ENCODE measurements at regions not wholly inside any gene's neighbourhood (a gene's known extent, or its start where the extent isn't known, plus 50 kb on each side); places are given as distances from the start of the nearest gene placed in this dataset.

- TF ChIP-seq, protein P1, sequence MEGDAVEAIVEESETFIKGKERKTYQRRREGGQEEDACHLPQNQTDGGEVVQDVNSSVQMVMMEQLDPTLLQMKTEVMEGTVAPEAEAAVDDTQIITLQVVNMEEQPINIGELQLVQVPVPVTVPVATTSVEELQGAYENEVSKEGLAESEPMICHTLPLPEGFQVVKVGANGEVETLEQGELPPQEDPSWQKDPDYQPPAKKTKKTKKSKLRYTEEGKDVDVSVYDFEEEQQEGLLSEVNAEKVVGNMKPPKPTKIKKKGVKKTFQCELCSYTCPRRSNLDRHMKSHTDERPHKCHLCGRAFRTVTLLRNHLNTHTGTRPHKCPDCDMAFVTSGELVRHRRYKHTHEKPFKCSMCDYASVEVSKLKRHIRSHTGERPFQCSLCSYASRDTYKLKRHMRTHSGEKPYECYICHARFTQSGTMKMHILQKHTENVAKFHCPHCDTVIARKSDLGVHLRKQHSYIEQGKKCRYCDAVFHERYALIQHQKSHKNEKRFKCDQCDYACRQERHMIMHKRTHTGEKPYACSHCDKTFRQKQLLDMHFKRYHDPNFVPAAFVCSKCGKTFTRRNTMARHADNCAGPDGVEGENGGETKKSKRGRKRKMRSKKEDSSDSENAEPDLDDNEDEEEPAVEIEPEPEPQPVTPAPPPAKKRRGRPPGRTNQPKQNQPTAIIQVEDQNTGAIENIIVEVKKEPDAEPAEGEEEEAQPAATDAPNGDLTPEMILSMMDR (IDR thresholded peaks at IDR 0.05 in 4 of 5, conservative IDR thresholded peaks at IDR 0.05 in 1 of 5): no peak
- TF ChIP-seq POLR2A (IDR thresholded peaks at IDR 0.05): no peak
Observed at GRCh38 chr7:16092711-16093110, 328.6 kb downstream of the CRPPA start.
